ENCODE measurements at regions not wholly inside any gene's neighbourhood (a gene's known extent, or its start where the extent isn't known, plus 50 kb on each side); places are given as distances from the start of the nearest gene placed in this dataset.

- no peak for DNase-seq
- Histone ChIP-seq H3K27me3 (ENCODE audit: control insufficient read depth in 3 of 3, insufficient read depth in 3 of 3, low read length in 3 of 3) (peaks cover 0 to 4% (median 0%) of the 10 kb centered on the region in 3 donors), H3K4me1 (ENCODE audit: control insufficient read depth in 3 of 3, insufficient read depth in 2 of 3, low read depth in 1 of 3, low read length in 2 of 3) (no peaks in the 10 kb centered on the region), H3K9me3 (ENCODE audit: control insufficient read depth in 2 of 2, insufficient read depth in 1 of 2, low read depth in 1 of 2, low read length in 1 of 2) (no peaks in the 10 kb centered on the region), H3K4me3 (ENCODE audit: low read depth in 1 of 3, low read length in 3 of 3) (no peak overlapping the region), H3K27ac (ENCODE audit: low read depth in 1 of 3, low read length in 2 of 3) (no peak overlapping the region), H3K36me3 (ENCODE audit: control insufficient read depth in 3 of 3, insufficient read depth in 2 of 3, low read depth in 1 of 3, low read length in 3 of 3) (no peaks in the 10 kb centered on the region)
- WGBS, 3 donors, result 61 to 74% (median 68%) methylated on average over 12 of the region's 12 CpGs
- no peak for FAIRE-seq
Observed at GRCh38 chr17:5665164-5665563, 80.9 kb upstream of the NLRP1 start.

GRCh38 chr17:5667871-5668270 is 83.6 kb upstream of the NLRP1 start:
- no peaks in the 10 kb centered on the region for H3K36me3 ChIP-seq (ENCODE audit: control insufficient read depth in 3 of 3, insufficient read depth in 2 of 3, low read depth in 1 of 3, low read length in 3 of 3)
- no peak for DNase-seq
- H3K4me3 ChIP-seq (ENCODE audit: low read depth in 1 of 3, low read length in 3 of 3), result no peak overlapping the region
- H3K4me1 ChIP-seq (ENCODE audit: control insufficient read depth in 3 of 3, insufficient read depth in 2 of 3, low read depth in 1 of 3, low read length in 2 of 3), result no peaks in the 10 kb centered on the region
- FAIRE-seq, result no peak
- no peaks in the 10 kb centered on the region for H3K9me3 ChIP-seq (ENCODE audit: control insufficient read depth in 2 of 2, insufficient read depth in 1 of 2, low read depth in 1 of 2, low read length in 1 of 2)
- H3K27me3 ChIP-seq (ENCODE audit: control insufficient read depth in 3 of 3, insufficient read depth in 3 of 3, low read length in 3 of 3), result peaks cover 0 to 4% (median 0%) of the 10 kb centered on the region in 3 donors
- no peak overlapping the region for H3K27ac ChIP-seq (ENCODE audit: low read depth in 1 of 3, low read length in 2 of 3)
- WGBS, 3 donors, result 42 to 50% (median 44%) methylated on average over 6 of the region's 6 CpGs

- no peaks in the 10 kb centered on the region for H3K9me3 ChIP-seq (ENCODE audit: control insufficient read depth in 2 of 2, insufficient read depth in 1 of 2, low read depth in 1 of 2, low read length in 1 of 2)
- no peaks in the 10 kb centered on the region for H3K4me1 ChIP-seq (ENCODE audit: control insufficient read depth in 3 of 3, insufficient read depth in 2 of 3, low read depth in 1 of 3, low read length in 2 of 3)
- 35 to 63% (median 50%) methylated on average over 2 of the region's 2 CpGs for WGBS, 3 donors
- H3K27ac ChIP-seq (ENCODE audit: low read depth in 1 of 3, low read length in 2 of 3), result no peak overlapping the region
- DNase-seq, result no peak
- peaks cover 0 to 4% (median 0%) of the 10 kb centered on the region in 3 donors for H3K27me3 ChIP-seq (ENCODE audit: control insufficient read depth in 3 of 3, insufficient read depth in 3 of 3, low read length in 3 of 3)
- no peak overlapping the region for H3K4me3 ChIP-seq (ENCODE audit: low read depth in 1 of 3, low read length in 3 of 3)
- H3K36me3 ChIP-seq (ENCODE audit: control insufficient read depth in 3 of 3, insufficient read depth in 2 of 3, low read depth in 1 of 3, low read length in 3 of 3), result no peaks in the 10 kb centered on the region
- FAIRE-seq, result no peak
Observed at GRCh38 chr17:5668557-5669138, 84.3 kb upstream of the NLRP1 start.

- no peaks in the 10 kb centered on the region for H3K9me3 ChIP-seq (ENCODE audit: control insufficient read depth in 2 of 2, insufficient read depth in 1 of 2, low read depth in 1 of 2, low read length in 1 of 2)
- 61 to 79% (median 62%) methylated on average over 5 of the region's 5 CpGs for WGBS, 3 donors
- FAIRE-seq (no peak), DNase-seq (no peak)
- H3K27me3 ChIP-seq (ENCODE audit: control insufficient read depth in 3 of 3, insufficient read depth in 3 of 3, low read length in 3 of 3), result peaks cover 0 to 6% (median 0%) of the 10 kb centered on the region in 3 donors
- no peak overlapping the region for H3K4me3 ChIP-seq (ENCODE audit: low read depth in 1 of 3, low read length in 3 of 3)
- no peaks in the 10 kb centered on the region for H3K36me3 ChIP-seq (ENCODE audit: control insufficient read depth in 3 of 3, insufficient read depth in 2 of 3, low read depth in 1 of 3, low read length in 3 of 3)
- no peaks in the 10 kb centered on the region for H3K4me1 ChIP-seq (ENCODE audit: control insufficient read depth in 3 of 3, insufficient read depth in 2 of 3, low read depth in 1 of 3, low read length in 2 of 3)
- no peak overlapping the region for H3K27ac ChIP-seq (ENCODE audit: low read depth in 1 of 3, low read length in 2 of 3)
Observed at GRCh38 chr17:5669191-5669590, 84.9 kb upstream of the NLRP1 start.

GRCh38 chr17:5672141-5672540 is 87.8 kb upstream of the NLRP1 start:
- H3K9me3 ChIP-seq (ENCODE audit: control insufficient read depth in 2 of 2, insufficient read depth in 1 of 2, low read depth in 1 of 2, low read length in 1 of 2), result no peaks in the 10 kb centered on the region
- H3K27ac ChIP-seq (ENCODE audit: low read depth in 1 of 3, low read length in 2 of 3), result no peak overlapping the region
- FAIRE-seq, result no peak
- DNase-seq, result no peak
- WGBS, 3 donors, result 72 to 83% (median 82%) methylated on average over 3 of the region's 3 CpGs
- H3K36me3 ChIP-seq (ENCODE audit: control insufficient read depth in 3 of 3, insufficient read depth in 2 of 3, low read depth in 1 of 3, low read length in 3 of 3), result no peaks in the 10 kb centered on the region
- H3K27me3 ChIP-seq (ENCODE audit: control insufficient read depth in 3 of 3, insufficient read depth in 3 of 3, low read length in 3 of 3), result peaks cover 0 to 6% (median 0%) of the 10 kb centered on the region in 3 donors
- H3K4me1 ChIP-seq (ENCODE audit: control insufficient read depth in 3 of 3, insufficient read depth in 2 of 3, low read depth in 1 of 3, low read length in 2 of 3), result no peaks in the 10 kb centered on the region
- H3K4me3 ChIP-seq (ENCODE audit: low read depth in 1 of 3, low read length in 3 of 3), result no peak overlapping the region

- FAIRE-seq, result no peak
Observed at GRCh38 chr17:5672815-5673430, 88.6 kb upstream of the NLRP1 start.

GRCh38 chr17:5675625-5676421 is 91.5 kb upstream of the NLRP1 start:
- Histone ChIP-seq H3K36me3 (ENCODE audit: control insufficient read depth in 3 of 3, insufficient read depth in 2 of 3, low read depth in 1 of 3, low read length in 3 of 3) (no peaks in the 10 kb centered on the region), H3K4me1 (ENCODE audit: control insufficient read depth in 3 of 3, insufficient read depth in 2 of 3, low read depth in 1 of 3, low read length in 2 of 3) (no peaks in the 10 kb centered on the region), H3K4me3 (ENCODE audit: low read depth in 1 of 3, low read length in 3 of 3) (no peak overlapping the region), H3K27me3 (ENCODE audit: control insufficient read depth in 3 of 3, insufficient read depth in 3 of 3, low read length in 3 of 3) (peaks cover 0 to 3% (median 0%) of the 10 kb centered on the region in 3 donors), H3K9me3 (ENCODE audit: control insufficient read depth in 2 of 2, insufficient read depth in 1 of 2, low read depth in 1 of 2, low read length in 1 of 2) (no peaks in the 10 kb centered on the region), H3K27ac (ENCODE audit: low read depth in 1 of 3, low read length in 2 of 3) (no peak overlapping the region)
- WGBS, 3 donors, result 34 to 47% (median 42%) methylated on average over 6 of the region's 6 CpGs
- FAIRE-seq (no peak), DNase-seq (no peak)

More at GRCh38 chr17:5672815-5673430, 88.6 kb upstream of the NLRP1 start:
- H3K27ac ChIP-seq (ENCODE audit: low read depth in 1 of 3, low read length in 2 of 3), result no peak overlapping the region
- H3K36me3 ChIP-seq (ENCODE audit: control insufficient read depth in 3 of 3, insufficient read depth in 2 of 3, low read depth in 1 of 3, low read length in 3 of 3), result no peaks in the 10 kb centered on the region
- no peak overlapping the region for H3K4me3 ChIP-seq (ENCODE audit: low read depth in 1 of 3, low read length in 3 of 3)
- H3K27me3 ChIP-seq (ENCODE audit: control insufficient read depth in 3 of 3, insufficient read depth in 3 of 3, low read length in 3 of 3), result peaks cover 0 to 6% (median 0%) of the 10 kb centered on the region in 3 donors
- DNase-seq, result no peak
- no peaks in the 10 kb centered on the region for H3K4me1 ChIP-seq (ENCODE audit: control insufficient read depth in 3 of 3, insufficient read depth in 2 of 3, low read depth in 1 of 3, low read length in 2 of 3)
- H3K9me3 ChIP-seq (ENCODE audit: control insufficient read depth in 2 of 2, insufficient read depth in 1 of 2, low read depth in 1 of 2, low read length in 1 of 2), result no peaks in the 10 kb centered on the region
- 17 to 52% (median 39%) methylated on average over 5 of the region's 5 CpGs for WGBS, 3 donors

- Histone ChIP-seq H3K36me3 (ENCODE audit: control insufficient read depth in 3 of 3, insufficient read depth in 2 of 3, low read depth in 1 of 3, low read length in 3 of 3) (no peaks in the 10 kb centered on the region), H3K27ac (ENCODE audit: low read depth in 1 of 3, low read length in 2 of 3) (no peak overlapping the region), H3K4me1 (ENCODE audit: control insufficient read depth in 3 of 3, insufficient read depth in 2 of 3, low read depth in 1 of 3, low read length in 2 of 3) (no peaks in the 10 kb centered on the region), H3K4me3 (ENCODE audit: low read depth in 1 of 3, low read length in 3 of 3) (no peak overlapping the region), H3K27me3 (ENCODE audit: control insufficient read depth in 3 of 3, insufficient read depth in 3 of 3, low read length in 3 of 3) (peaks cover 0 to 5% (median 0%) of the 10 kb centered on the region in 3 donors), H3K9me3 (ENCODE audit: control insufficient read depth in 2 of 2, insufficient read depth in 1 of 2, low read depth in 1 of 2, low read length in 1 of 2) (no peaks in the 10 kb centered on the region)
- no peak for DNase-seq
- WGBS, 3 donors, result 6 to 46% (median 19%) methylated on average over 1 of the region's 1 CpG
- FAIRE-seq, result no peak
Observed at GRCh38 chr17:5677620-5678019, 93.3 kb upstream of the NLRP1 start.

All from small intestine (tissue), 7 donors.